ENCODE measurements at regions not wholly inside any gene's neighbourhood (a gene's known extent, or its start where the extent isn't known, plus 50 kb on each side); places are given as distances from the start of the nearest gene placed in this dataset.

DNA sequence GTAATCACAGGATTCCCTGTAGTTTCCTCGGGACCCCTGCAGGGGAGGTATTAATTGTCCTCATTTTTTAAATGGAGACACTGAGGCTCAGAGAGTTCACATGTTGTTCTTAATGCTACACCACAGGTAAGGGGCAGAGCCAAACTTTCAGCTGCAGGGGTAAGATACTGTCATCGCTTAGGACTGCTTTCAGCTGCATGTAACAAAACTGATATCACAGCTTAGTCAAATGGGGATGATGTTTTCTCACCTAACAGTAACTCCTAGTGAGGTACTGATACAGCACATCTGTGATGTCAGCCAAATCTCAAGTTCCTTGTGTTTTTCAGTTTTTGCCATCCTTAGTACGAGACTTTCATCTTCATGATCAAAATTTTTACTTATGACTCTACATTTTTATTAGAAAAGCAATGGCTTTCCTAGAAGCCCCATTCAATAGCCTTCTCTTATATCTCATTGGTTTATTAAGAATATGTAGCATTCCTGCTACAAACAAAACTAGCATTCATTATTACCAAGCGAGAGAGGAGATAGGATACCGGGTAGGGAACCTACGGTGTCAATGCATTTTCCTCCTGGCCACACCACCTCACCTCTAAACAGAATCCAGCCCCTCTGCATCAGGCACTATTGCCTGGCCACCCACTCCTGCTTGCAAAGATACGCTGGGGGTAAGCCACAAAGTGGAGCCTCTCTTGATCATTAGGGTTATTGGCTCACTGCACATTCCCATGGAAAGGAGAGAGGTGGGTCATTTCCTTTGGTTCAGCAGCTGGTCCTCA, 557.5 kb downstream of the CD83 start:
- ChIA-PET CTCF (no interaction called here), POLR2A (no interaction called here)
- Histone ChIP-seq H3K27ac (ENCODE audit: extremely low read depth, low read depth, low read length) (no peak overlapping the region), H3K4me3 (ENCODE audit: low read depth, low read length) (no peak overlapping the region), H3K9me3 (ENCODE audit: control insufficient read depth, insufficient read depth, low read depth, low read length) (no peaks in the 10 kb centered on the region), H3K36me3 (ENCODE audit: control insufficient read depth in 2 of 2, insufficient read depth in 1 of 2, low read length in 2 of 2) (no peaks in the 10 kb centered on the region), H3K4me1 (ENCODE audit: control insufficient read depth, insufficient read depth, low read length) (peaks cover 6% of the 10 kb centered on the region; the same call in 1 of the 2 replicates)
- TF ChIP-seq ZNF558 (tag by site-specific recombination; IDR thresholded peaks at IDR 0.05) (no peak), ZNF548 (tag by site-specific recombination; IDR thresholded peaks at IDR 0.05) (no peak), ZNF677 (tag by site-specific recombination; IDR thresholded peaks at IDR 0.05) (no peak)

DNA sequence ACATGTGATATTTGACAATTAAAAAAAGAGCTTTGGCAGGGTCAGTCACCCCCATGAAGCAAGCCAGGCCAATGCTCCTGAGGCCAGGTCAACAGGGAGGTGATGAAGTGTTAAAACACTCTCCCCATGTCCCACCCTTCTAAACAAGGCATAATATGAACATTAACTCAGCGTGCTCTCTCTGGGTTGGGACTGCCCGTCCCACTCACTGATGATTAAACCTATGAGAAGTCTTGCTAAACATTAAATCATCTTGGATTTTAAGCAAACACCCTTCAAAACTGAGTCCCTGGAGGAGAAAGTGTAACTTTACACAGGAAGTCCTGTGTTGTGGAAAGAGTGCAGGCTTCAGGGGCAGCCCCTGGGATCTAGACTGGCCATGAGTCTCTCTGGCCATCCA, 558.5 kb downstream of the CD83 start:
- H3K4me3 ChIP-seq (ENCODE audit: low read depth, low read length), result no peak overlapping the region
- no peaks in the 10 kb centered on the region for H3K9me3 ChIP-seq (ENCODE audit: control insufficient read depth, insufficient read depth, low read depth, low read length)
- peaks cover 4% of the 10 kb centered on the region; the same call in 1 of the 2 replicates for H3K4me1 ChIP-seq (ENCODE audit: control insufficient read depth, insufficient read depth, low read length)
- CTCF ChIA-PET, result no interaction called here
- H3K36me3 ChIP-seq (ENCODE audit: control insufficient read depth in 2 of 2, insufficient read depth in 1 of 2, low read length in 2 of 2), result no peaks in the 10 kb centered on the region
- H3K27ac ChIP-seq (ENCODE audit: extremely low read depth, low read depth, low read length), result no peak overlapping the region
- TF ChIP-seq ZNF521 (tag by site-specific recombination; IDR thresholded peaks at IDR 0.05) (no peak), ZNF132 (tag by site-specific recombination; IDR thresholded peaks at IDR 0.05; ENCODE audit: borderline replicate concordance) (no peak), OVOL3 (tag by site-specific recombination; IDR thresholded peaks at IDR 0.05) (no peak), MYNN (tag by site-specific recombination; IDR thresholded peaks at IDR 0.05; ENCODE audit: borderline replicate concordance) (no peak), ZNF404 (tag by site-specific recombination; IDR thresholded peaks at IDR 0.05) (no peak), ZNF544 (tag by site-specific recombination; IDR thresholded peaks at IDR 0.05) (no peak), ZNF530 (tag by site-specific recombination; IDR thresholded peaks at IDR 0.05; ENCODE audit: low read depth) (no peak), ZNF791 (tag by site-specific recombination; IDR thresholded peaks at IDR 0.05) (no peak), ZNF175 (tag by site-specific recombination; IDR thresholded peaks at IDR 0.05) (no peak), ZSCAN30 (tag by site-specific recombination; IDR thresholded peaks at IDR 0.05) (no peak), ZNF169 (tag by site-specific recombination; IDR thresholded peaks at IDR 0.05) (no peak), SP3 (tag by site-specific recombination; IDR thresholded peaks at IDR 0.05) (no peak)
- TF ChIP-seq, protein P1, sequence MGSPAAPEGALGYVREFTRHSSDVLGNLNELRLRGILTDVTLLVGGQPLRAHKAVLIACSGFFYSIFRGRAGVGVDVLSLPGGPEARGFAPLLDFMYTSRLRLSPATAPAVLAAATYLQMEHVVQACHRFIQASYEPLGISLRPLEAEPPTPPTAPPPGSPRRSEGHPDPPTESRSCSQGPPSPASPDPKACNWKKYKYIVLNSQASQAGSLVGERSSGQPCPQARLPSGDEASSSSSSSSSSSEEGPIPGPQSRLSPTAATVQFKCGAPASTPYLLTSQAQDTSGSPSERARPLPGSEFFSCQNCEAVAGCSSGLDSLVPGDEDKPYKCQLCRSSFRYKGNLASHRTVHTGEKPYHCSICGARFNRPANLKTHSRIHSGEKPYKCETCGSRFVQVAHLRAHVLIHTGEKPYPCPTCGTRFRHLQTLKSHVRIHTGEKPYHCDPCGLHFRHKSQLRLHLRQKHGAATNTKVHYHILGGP (tag by site-specific recombination; IDR thresholded peaks at IDR 0.05), result no peak
- TF ChIP-seq, protein P2, sequence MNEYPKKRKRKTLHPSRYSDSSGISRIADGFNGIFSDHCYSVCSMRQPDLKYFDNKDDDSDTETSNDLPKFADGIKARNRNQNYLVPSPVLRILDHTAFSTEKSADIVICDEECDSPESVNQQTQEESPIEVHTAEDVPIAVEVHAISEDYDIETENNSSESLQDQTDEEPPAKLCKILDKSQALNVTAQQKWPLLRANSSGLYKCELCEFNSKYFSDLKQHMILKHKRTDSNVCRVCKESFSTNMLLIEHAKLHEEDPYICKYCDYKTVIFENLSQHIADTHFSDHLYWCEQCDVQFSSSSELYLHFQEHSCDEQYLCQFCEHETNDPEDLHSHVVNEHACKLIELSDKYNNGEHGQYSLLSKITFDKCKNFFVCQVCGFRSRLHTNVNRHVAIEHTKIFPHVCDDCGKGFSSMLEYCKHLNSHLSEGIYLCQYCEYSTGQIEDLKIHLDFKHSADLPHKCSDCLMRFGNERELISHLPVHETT (tag by site-specific recombination; IDR thresholded peaks at IDR 0.05), result no peak
- TF ChIP-seq, protein P3, sequence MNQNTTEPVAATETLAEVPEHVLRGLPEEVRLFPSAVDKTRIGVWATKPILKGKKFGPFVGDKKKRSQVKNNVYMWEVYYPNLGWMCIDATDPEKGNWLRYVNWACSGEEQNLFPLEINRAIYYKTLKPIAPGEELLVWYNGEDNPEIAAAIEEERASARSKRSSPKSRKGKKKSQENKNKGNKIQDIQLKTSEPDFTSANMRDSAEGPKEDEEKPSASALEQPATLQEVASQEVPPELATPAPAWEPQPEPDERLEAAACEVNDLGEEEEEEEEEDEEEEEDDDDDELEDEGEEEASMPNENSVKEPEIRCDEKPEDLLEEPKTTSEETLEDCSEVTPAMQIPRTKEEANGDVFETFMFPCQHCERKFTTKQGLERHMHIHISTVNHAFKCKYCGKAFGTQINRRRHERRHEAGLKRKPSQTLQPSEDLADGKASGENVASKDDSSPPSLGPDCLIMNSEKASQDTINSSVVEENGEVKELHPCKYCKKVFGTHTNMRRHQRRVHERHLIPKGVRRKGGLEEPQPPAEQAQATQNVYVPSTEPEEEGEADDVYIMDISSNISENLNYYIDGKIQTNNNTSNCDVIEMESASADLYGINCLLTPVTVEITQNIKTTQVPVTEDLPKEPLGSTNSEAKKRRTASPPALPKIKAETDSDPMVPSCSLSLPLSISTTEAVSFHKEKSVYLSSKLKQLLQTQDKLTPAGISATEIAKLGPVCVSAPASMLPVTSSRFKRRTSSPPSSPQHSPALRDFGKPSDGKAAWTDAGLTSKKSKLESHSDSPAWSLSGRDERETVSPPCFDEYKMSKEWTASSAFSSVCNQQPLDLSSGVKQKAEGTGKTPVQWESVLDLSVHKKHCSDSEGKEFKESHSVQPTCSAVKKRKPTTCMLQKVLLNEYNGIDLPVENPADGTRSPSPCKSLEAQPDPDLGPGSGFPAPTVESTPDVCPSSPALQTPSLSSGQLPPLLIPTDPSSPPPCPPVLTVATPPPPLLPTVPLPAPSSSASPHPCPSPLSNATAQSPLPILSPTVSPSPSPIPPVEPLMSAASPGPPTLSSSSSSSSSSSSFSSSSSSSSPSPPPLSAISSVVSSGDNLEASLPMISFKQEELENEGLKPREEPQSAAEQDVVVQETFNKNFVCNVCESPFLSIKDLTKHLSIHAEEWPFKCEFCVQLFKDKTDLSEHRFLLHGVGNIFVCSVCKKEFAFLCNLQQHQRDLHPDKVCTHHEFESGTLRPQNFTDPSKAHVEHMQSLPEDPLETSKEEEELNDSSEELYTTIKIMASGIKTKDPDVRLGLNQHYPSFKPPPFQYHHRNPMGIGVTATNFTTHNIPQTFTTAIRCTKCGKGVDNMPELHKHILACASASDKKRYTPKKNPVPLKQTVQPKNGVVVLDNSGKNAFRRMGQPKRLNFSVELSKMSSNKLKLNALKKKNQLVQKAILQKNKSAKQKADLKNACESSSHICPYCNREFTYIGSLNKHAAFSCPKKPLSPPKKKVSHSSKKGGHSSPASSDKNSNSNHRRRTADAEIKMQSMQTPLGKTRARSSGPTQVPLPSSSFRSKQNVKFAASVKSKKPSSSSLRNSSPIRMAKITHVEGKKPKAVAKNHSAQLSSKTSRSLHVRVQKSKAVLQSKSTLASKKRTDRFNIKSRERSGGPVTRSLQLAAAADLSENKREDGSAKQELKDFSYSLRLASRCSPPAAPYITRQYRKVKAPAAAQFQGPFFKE (tag by site-specific recombination; IDR thresholded peaks at IDR 0.05; ENCODE audit: borderline replicate concordance), result no peak
- TF ChIP-seq, protein P4, sequence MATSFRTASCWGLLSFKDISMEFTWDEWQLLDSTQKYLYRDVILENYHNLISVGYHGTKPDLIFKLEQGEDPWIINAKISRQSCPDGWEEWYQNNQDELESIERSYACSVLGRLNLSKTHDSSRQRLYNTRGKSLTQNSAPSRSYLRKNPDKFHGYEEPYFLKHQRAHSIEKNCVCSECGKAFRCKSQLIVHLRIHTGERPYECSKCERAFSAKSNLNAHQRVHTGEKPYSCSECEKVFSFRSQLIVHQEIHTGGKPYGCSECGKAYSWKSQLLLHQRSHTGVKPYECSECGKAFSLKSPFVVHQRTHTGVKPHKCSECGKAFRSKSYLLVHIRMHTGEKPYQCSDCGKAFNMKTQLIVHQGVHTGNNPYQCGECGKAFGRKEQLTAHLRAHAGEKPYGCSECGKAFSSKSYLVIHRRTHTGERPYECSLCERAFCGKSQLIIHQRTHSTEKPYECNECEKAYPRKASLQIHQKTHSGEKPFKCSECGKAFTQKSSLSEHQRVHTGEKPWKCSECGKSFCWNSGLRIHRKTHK (tag by site-specific recombination; IDR thresholded peaks at IDR 0.05), result no peak
- POLR2A ChIA-PET, result no interaction called here
